MCF 10A (cell line): ENCODE measurements at regions not wholly inside any gene's neighbourhood (a gene's known extent, or its start where the extent isn't known, plus 50 kb on each side); places are given as distances from the start of the nearest gene placed in this dataset.
A peak's percentile ranks its signal among the peaks of the same experiment; 100 is the strongest.

Experiments
- BruUV-seq: library from RNA; stranded (reverse); fragments of 400-500 nt; replicated peaks from 2 replicates; lab custom pipeline; 2021; lab: Mats Ljungman, UMichigan
- CTCF ChIA-PET: fragments of 300-600 bp; sonication (Branson Sonifier 250); formaldehyde crosslinking; extraction: SDS; loops from one replicate; lab custom pipeline; 2021; ENCODE audit warnings: antibody characterized with exemption, inconsistent platforms; lab: Yijun Ruan, JAX
- POLR2A ChIA-PET: fragments of 300-600, 350-650 bp; sonication (Branson Sonifier 250); formaldehyde crosslinking; extraction: SDS; loops from one replicate; lab custom pipeline; 2020; ENCODE audit warnings: antibody characterized with exemption, inconsistent platforms; lab: Yijun Ruan, JAX
- DNase-seq: peaks from one replicate; pipeline ENCODE4 v3.0.0-alpha.2; 2018; ENCODE audit not compliant: unreplicated experiment
- H3K27ac Mint-ChIP-seq: one replicate; pipeline ENCODE4 v1.8.0; 2022; ENCODE audit warnings: mild to moderate bottlenecking, low read depth, mixed read lengths; ENCODE audit not compliant: unreplicated experiment
- H3K27me3 Mint-ChIP-seq: one replicate; pipeline ENCODE4 v1.8.0; 2022; ENCODE audit warnings: mixed read lengths; ENCODE audit not compliant: insufficient read depth, unreplicated experiment
- H3K36me3 Mint-ChIP-seq: one replicate; pipeline ENCODE4 v1.8.0; 2022; ENCODE audit warnings: mild to moderate bottlenecking, moderate library complexity, mixed read lengths; ENCODE audit not compliant: insufficient read depth, unreplicated experiment
- H3K4me1 Mint-ChIP-seq: one replicate; pipeline ENCODE4 v1.8.0; 2022; ENCODE audit warnings: mixed read lengths; ENCODE audit not compliant: insufficient read depth, unreplicated experiment
- H3K4me3 Mint-ChIP-seq: one replicate; pipeline ENCODE4 v1.8.0; 2022; ENCODE audit warnings: mild to moderate bottlenecking, moderate library complexity, mixed read lengths; ENCODE audit not compliant: unreplicated experiment
- H3K9me3 Mint-ChIP-seq: one replicate; pipeline ENCODE4 v1.8.0; 2022; ENCODE audit warnings: mixed read lengths; ENCODE audit not compliant: unreplicated experiment
- intact Hi-C: fragments of 100-400 bp; cut with micrococcal nuclease; formaldehyde crosslinking; loops from 2 replicates; pipeline ENCODE4 v1.14.1; 2022
- TF ChIP-seq, protein P1 (sequence below): fragments of 200-600 bp; IDR thresholded peaks from one replicate; pipeline ENCODE4 v1.8.0; 2022; ENCODE audit warnings: antibody characterized with exemption, mild to moderate bottlenecking; ENCODE audit not compliant: unreplicated experiment

DNA sequence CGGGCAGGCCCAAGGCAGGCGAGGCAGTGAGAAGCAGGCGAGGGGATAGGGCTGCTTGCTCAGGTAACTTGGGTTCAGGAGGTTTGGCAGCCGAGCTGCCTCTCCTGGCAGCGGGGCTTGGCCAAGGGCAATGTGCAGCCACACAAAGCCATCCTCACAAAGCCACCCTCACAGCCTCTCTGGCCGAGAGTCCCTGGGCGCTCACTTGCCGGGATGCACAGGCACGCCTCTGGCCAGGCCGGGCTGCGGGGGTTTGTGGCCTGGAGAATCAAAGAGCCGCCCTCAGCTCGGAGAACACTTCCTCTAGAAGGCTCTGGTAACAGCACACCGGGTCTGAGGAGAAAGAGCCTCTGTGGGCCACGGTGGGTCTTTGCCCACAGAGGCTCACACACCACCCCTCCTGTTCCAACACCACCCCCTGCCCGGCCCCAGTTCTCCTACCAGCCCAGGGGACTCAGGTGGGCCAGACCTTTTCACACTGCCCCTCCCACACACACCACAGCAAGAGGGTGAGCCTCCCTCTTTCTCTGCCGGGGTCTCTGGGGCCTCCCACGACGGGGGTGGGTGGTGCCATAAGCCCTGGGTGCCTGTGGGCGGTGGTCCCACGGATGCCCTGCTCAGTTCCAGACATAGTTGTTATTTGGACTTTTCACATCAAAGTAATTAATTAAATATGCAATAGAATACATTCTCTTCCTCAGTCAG, 186.9 kb downstream of the ZFP36L2 start:
- H3K4me1 Mint-ChIP-seq = peaks cover 40% of the 10 kb centered on the region
- H3K9me3 Mint-ChIP-seq = no peaks in the 10 kb centered on the region
- TF ChIP-seq, protein P1, sequence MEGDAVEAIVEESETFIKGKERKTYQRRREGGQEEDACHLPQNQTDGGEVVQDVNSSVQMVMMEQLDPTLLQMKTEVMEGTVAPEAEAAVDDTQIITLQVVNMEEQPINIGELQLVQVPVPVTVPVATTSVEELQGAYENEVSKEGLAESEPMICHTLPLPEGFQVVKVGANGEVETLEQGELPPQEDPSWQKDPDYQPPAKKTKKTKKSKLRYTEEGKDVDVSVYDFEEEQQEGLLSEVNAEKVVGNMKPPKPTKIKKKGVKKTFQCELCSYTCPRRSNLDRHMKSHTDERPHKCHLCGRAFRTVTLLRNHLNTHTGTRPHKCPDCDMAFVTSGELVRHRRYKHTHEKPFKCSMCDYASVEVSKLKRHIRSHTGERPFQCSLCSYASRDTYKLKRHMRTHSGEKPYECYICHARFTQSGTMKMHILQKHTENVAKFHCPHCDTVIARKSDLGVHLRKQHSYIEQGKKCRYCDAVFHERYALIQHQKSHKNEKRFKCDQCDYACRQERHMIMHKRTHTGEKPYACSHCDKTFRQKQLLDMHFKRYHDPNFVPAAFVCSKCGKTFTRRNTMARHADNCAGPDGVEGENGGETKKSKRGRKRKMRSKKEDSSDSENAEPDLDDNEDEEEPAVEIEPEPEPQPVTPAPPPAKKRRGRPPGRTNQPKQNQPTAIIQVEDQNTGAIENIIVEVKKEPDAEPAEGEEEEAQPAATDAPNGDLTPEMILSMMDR = no peak
- ChIA-PET POLR2A (interaction anchor here (0.6 to 2.1 kb wide), 2 partner anchors 26 to 93 kb away, joined by 3 to 8 read pairs; no protein-coding TSS in a partner anchor), CTCF (interaction anchor here (1.2 kb wide), 1 partner anchor 15 kb away, joined by 3 read pairs; no protein-coding TSS in a partner anchor)
- peaks cover 2% of the 10 kb centered on the region for H3K36me3 Mint-ChIP-seq
- no peak for DNase-seq
- H3K27ac Mint-ChIP-seq = peak overlapping the region; percentile 90
- H3K27me3 Mint-ChIP-seq = no peaks in the 10 kb centered on the region
- BruUV-seq = no TSS peak
- H3K4me3 Mint-ChIP-seq = peak overlapping the region; percentile 69
- intact Hi-C loops = loop anchor here (5.0 kb wide), 1 partner anchor 48 kb away; no protein-coding TSS in a partner anchor

DNA sequence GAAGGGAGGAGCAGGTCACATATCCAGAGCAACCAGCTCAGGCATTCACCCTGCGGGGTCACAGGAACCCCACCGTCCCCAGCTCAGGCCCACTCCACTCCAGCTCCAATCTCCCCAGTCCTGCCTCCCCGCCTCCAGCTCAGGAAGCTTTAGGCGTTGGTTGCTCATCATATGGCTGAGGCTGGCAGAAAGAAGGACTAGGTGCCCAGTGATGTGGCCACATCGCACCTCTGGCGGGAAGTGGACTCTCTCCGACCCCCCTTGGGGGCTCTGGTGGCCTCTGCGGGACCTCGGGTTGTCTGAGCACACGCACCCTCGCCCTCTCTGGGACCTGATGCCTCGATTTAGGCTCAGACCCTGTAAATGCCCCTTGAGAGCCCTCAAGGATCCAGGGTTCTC, 187.7 kb downstream of the ZFP36L2 start:
- peak overlapping the region; percentile 69 for H3K4me3 Mint-ChIP-seq
- peaks cover 11% of the 10 kb centered on the region for H3K36me3 Mint-ChIP-seq
- intact Hi-C loops = no loop called here
- H3K4me1 Mint-ChIP-seq = peaks cover 47% of the 10 kb centered on the region
- TSS peak; percentile 87 for BruUV-seq
- CTCF ChIA-PET = interaction anchor here (0.9 to 1.2 kb wide), 2 partner anchors 13 to 15 kb away, joined by 3 read pairs; no protein-coding TSS in a partner anchor
- no peaks in the 10 kb centered on the region for H3K9me3 Mint-ChIP-seq
- no peak for DNase-seq
- peak overlapping the region; percentile 90 for H3K27ac Mint-ChIP-seq
- POLR2A ChIA-PET = interaction anchor here (0.5 to 2.1 kb wide), 4 partner anchors 21 to 93 kb away, joined by 3 to 8 read pairs (median 4); no protein-coding TSS in a partner anchor
- TF ChIP-seq, protein P1 = no peak
- no peaks in the 10 kb centered on the region for H3K27me3 Mint-ChIP-seq

DNA sequence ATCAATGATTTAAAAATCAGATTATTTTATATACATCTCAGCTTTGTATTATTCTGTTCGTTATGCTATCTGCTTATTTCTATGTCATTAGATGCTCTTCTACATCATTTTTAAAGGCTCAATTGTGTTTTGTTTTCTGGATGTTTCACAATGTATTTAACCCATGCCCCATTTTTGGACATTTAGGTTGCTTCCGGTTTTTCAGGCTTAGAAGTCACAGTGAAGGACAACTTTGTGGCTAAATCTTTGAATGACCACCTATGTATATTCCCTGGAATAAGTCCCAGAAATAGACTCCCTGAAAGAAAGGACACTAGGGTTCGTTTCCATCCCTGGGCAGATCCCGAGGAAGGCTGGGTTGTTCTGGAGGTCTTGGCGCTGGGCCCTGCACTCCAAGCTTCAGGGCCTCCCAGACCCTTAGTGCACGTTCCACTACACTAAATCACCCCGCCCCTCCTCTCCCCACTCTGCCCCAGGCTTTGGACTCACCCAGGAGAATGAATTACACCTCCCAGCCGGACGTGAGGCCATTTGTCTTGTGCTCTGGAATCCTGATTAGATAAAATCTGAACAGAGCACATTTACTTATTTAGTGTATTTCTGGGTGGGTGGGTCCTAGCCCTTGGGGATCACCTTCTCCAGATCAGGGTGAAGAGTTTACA, 188.2 kb downstream of the ZFP36L2 start:
- no peaks in the 10 kb centered on the region for H3K9me3 Mint-ChIP-seq
- H3K27me3 Mint-ChIP-seq = no peaks in the 10 kb centered on the region
- TF ChIP-seq, protein P1 = no peak
- BruUV-seq = TSS peak; percentile 35
- peaks cover 51% of the 10 kb centered on the region for H3K4me1 Mint-ChIP-seq
- ChIA-PET CTCF (interaction anchor here (0.5 to 1.2 kb wide), 5 partner anchors 13 to 343 kb away, joined by 3 read pairs; no protein-coding TSS in a partner anchor), POLR2A (interaction anchor here (0.5 to 2.1 kb wide), 5 partner anchors 14 to 186 kb away, joined by 3 to 8 read pairs (median 4); no protein-coding TSS in a partner anchor)
- H3K27ac Mint-ChIP-seq = peak overlapping the region; percentile 90
- DNase-seq = peak; percentile 34
- H3K4me3 Mint-ChIP-seq = peak overlapping the region; percentile 69
- intact Hi-C loops = no loop called here
- H3K36me3 Mint-ChIP-seq = peaks cover 14% of the 10 kb centered on the region

GRCh38 chr2:43035922-43036321, 190.5 kb downstream of the ZFP36L2 start:
- Mint-ChIP-seq H3K9me3 (no peaks in the 10 kb centered on the region), H3K27ac (peak overlapping the region; percentile 82), H3K36me3 (peaks cover 14% of the 10 kb centered on the region), H3K4me3 (no peak overlapping the region), H3K4me1 (peaks cover 48% of the 10 kb centered on the region), H3K27me3 (no peaks in the 10 kb centered on the region)
- no TSS peak for BruUV-seq
- ChIA-PET CTCF (interaction anchor here (0.7 to 1.2 kb wide), 2 partner anchors 12 to 41 kb away, joined by 3 read pairs; no protein-coding TSS in a partner anchor), POLR2A (interaction anchor here (2.0 kb wide), 1 partner anchor 191 kb away, joined by 6 read pairs; the partner anchor contains the start of gene ZFP36L2)
- intact Hi-C loops = no loop called here
- DNase-seq = no peak
- TF ChIP-seq, protein P1 = no peak
